22Rv1 (cell line): ENCODE measurements at regions not wholly inside any gene's neighbourhood (a gene's known extent, or its start where the extent isn't known, plus 50 kb on each side); places are given as distances from the start of the nearest gene placed in this dataset.

Experiments
- ZFX ChIP-seq: fragments of 450-650 bp; IDR thresholded peaks from 2 replicates; pipeline ENCODE4 v1.6.1; 2017; ENCODE audit warnings: antibody characterized with exemption, borderline replicate concordance
- TF ChIP-seq, protein P1 (sequence below): fragments of 450-650 bp; IDR thresholded peaks from 2 replicates; pipeline ENCODE4 v1.5.1; 2017; ENCODE audit warnings: mild to moderate bottlenecking

GRCh38 chr1:217249857-217250256 lies 381.0 kb downstream of the GPATCH2 start:
- TF ChIP-seq, protein P1, sequence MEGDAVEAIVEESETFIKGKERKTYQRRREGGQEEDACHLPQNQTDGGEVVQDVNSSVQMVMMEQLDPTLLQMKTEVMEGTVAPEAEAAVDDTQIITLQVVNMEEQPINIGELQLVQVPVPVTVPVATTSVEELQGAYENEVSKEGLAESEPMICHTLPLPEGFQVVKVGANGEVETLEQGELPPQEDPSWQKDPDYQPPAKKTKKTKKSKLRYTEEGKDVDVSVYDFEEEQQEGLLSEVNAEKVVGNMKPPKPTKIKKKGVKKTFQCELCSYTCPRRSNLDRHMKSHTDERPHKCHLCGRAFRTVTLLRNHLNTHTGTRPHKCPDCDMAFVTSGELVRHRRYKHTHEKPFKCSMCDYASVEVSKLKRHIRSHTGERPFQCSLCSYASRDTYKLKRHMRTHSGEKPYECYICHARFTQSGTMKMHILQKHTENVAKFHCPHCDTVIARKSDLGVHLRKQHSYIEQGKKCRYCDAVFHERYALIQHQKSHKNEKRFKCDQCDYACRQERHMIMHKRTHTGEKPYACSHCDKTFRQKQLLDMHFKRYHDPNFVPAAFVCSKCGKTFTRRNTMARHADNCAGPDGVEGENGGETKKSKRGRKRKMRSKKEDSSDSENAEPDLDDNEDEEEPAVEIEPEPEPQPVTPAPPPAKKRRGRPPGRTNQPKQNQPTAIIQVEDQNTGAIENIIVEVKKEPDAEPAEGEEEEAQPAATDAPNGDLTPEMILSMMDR = no peak
- no peak for TF ChIP-seq ZFX
